GM12878 (cell line): ENCODE measurements at regions not wholly inside any gene's neighbourhood (a gene's known extent, or its start where the extent isn't known, plus 50 kb on each side); places are given as distances from the start of the nearest gene placed in this dataset.

Experiments
- ATAC-seq: fragments of 200-7000 bp; cut with Tn5 transposase; 3 replicates; pipeline ENCODE4 v1.9.1; 2020; ENCODE audit warnings: mild to moderate bottlenecking, moderate library complexity
- BruUV-seq: library from RNA; stranded (reverse); fragments of 400-500 nt; replicated peaks from 2 replicates; lab custom pipeline; 2021; lab: Mats Ljungman, UMichigan
- CTCF ChIA-PET: fragments of 300-600 bp; sonication (Branson Sonifier 250); formaldehyde crosslinking; extraction: SDS; loops from one replicate; lab custom pipeline; 2021; ENCODE audit warnings: inconsistent platforms; lab: Yijun Ruan, JAX
- POLR2A ChIA-PET: fragments of 350-600 bp; formaldehyde crosslinking; extraction: SDS; loops from one replicate; lab custom pipeline; 2021; ENCODE audit warnings: inconsistent platforms; lab: Charles Lee
- RAD21 ChIA-PET: fragments of 300-600 bp; sonication (Branson Sonifier 250); formaldehyde crosslinking; loops from one replicate; lab custom pipeline; 2023; ENCODE audit warnings: antibody characterized with exemption; ENCODE audit not compliant: unreplicated experiment; lab: Charles Lee
- SMC1A ChIA-PET: fragments of 300-600 bp; sonication (Branson Sonifier 250); formaldehyde crosslinking; loops from one replicate; lab custom pipeline; 2023; ENCODE audit not compliant: unreplicated experiment, uncharacterized antibody; lab: Charles Lee
- DNase-seq: peaks from one replicate; pipeline ENCODE4 v3.0.0-alpha.2; 2011; ENCODE audit warnings: low read depth, low spot score
- FAIRE-seq: peaks from 3 replicates; lab custom pipeline; 2011; peaks lifted over from hg19 to GRCh38; lab: Jason Lieb, UNC
- H2AFZ ChIP-seq: 2 replicates; pipeline ENCODE4 v1.6.0; 2011; ENCODE audit warnings: low read depth, low read length, control low read depth; ENCODE audit not compliant: control insufficient read depth
- H3K27ac ChIP-seq: 2 replicates; pipeline ENCODE4 v1.5.1; 2011; ENCODE audit warnings: control low read depth; ENCODE audit not compliant: control insufficient read depth, insufficient read depth
- H3K27me3 ChIP-seq, 2 experiments: replicated peaks in 1 of 2; 2 replicates each; pipeline versions ENCODE4 v1.6.0 to v1.6.1; 2011; ENCODE audit warnings: low read length in 1 of 2; ENCODE audit not compliant: control insufficient read depth in 2 of 2, insufficient read depth in 2 of 2
- H3K36me3 ChIP-seq, 2 experiments: 2 replicates each; pipeline ENCODE4 v1.5.1; 2011; ENCODE audit warnings: low read length in 1 of 2; ENCODE audit not compliant: control insufficient read depth in 2 of 2, insufficient read depth in 2 of 2
- H3K4me1 ChIP-seq: 2 replicates; pipeline ENCODE4 v1.6.1; 2011; ENCODE audit warnings: mild to moderate bottlenecking, low read length, moderate library complexity, mixed read lengths; ENCODE audit not compliant: control insufficient read depth, insufficient read depth
- H3K4me2 ChIP-seq: 2 replicates; pipeline ENCODE4 v1.6.0; 2011; ENCODE audit warnings: control low read depth; ENCODE audit not compliant: control insufficient read depth, insufficient read depth
- H3K4me3 ChIP-seq: fragments of 200-600 bp; sonication (generic); 2 replicates; pipeline ENCODE4 v1.5.1; 2016
- H3K79me2 ChIP-seq: 2 replicates; pipeline ENCODE4 v1.6.0; 2011; ENCODE audit warnings: low read length; ENCODE audit not compliant: control insufficient read depth, insufficient read depth
- H3K9ac ChIP-seq: 2 replicates; pipeline ENCODE4 v1.8.0; 2011; ENCODE audit warnings: low read length, control low read depth, mixed read lengths; ENCODE audit not compliant: control insufficient read depth, insufficient read depth
- H3K9me3 ChIP-seq: replicated peaks from 3 replicates; pipeline ENCODE4 v1.5.1; 2011; ENCODE audit warnings: mild to moderate bottlenecking, low read length; ENCODE audit not compliant: control insufficient read depth, insufficient read depth
- H4K20me1 ChIP-seq: 2 replicates; pipeline ENCODE4 v1.6.0; 2011; ENCODE audit not compliant: control insufficient read depth, insufficient read depth
- BMI1 ChIP-seq: fragments of 450-650 bp; IDR thresholded peaks from 2 replicates; pipeline ENCODE4 v1.6.1; 2016; ENCODE audit warnings: mild to moderate bottlenecking, moderate library complexity, borderline replicate concordance
- CBX5 ChIP-seq: sonication (generic); IDR thresholded peaks from 2 replicates; pipeline ENCODE4 v1.6.1; 2016; ENCODE audit warnings: low read depth, moderate library complexity, mild to moderate bottlenecking, inconsistent platforms
- FOXM1 ChIP-seq: IDR thresholded peaks from 2 replicates; pipeline ENCODE4 v1.6.1; 2012; ENCODE audit warnings: low read depth, mild to moderate bottlenecking, inconsistent platforms, low read length, moderate library complexity
- GABPA ChIP-seq: IDR thresholded peaks from 2 replicates; pipeline ENCODE4 v1.6.1; 2014; ENCODE audit warnings: antibody characterized with exemption, low read depth, mild to moderate bottlenecking, inconsistent platforms
- HDAC2 ChIP-seq: fragments of 200-600 bp; sonication (generic); IDR thresholded peaks from 2 replicates; pipeline ENCODE4 v1.6.1; 2017
- HDGF ChIP-seq: fragments of 450-650 bp; IDR thresholded peaks from 2 replicates; pipeline ENCODE4 v1.6.1; 2016; ENCODE audit warnings: antibody characterized with exemption
- KAT2A ChIP-seq: conservative IDR thresholded peaks from 2 replicates; pipeline ENCODE4 v1.6.1; 2011; ENCODE audit warnings: low read depth, low read length; ENCODE audit not compliant: control insufficient read depth
- LARP7 ChIP-seq: fragments of 450-650 bp; IDR thresholded peaks from 2 replicates; pipeline ENCODE4 v1.6.1; 2017; ENCODE audit warnings: mild to moderate bottlenecking
- PAX5 ChIP-seq: IDR thresholded peaks from 2 replicates; pipeline ENCODE4 v1.6.1; 2011; ENCODE audit warnings: low read depth, low read length, borderline replicate concordance
- POLR2A ChIP-seq: IDR thresholded peaks from 2 replicates; pipeline ENCODE4 v1.6.1; 2011; ENCODE audit warnings: low read depth, mild to moderate bottlenecking, low read length
- SMAD1 ChIP-seq: fragments of 450-650 bp; IDR thresholded peaks from 2 replicates; pipeline ENCODE4 v1.6.1; 2018; ENCODE audit warnings: mild to moderate bottlenecking, low read depth; ENCODE audit not compliant: partially characterized antibody
- STAT3 ChIP-seq: IDR thresholded peaks from 2 replicates; pipeline ENCODE4 v1.6.1; 2011; ENCODE audit warnings: low read depth, low read length, improper control_type of control experiment
- ZBED1 ChIP-seq: IDR thresholded peaks from 2 replicates; pipeline ENCODE4 v1.6.1; 2016; ENCODE audit warnings: borderline replicate concordance
- ZNF274 ChIP-seq: IDR thresholded peaks from one replicate; pipeline ENCODE4 v1.8.0; 2011; ENCODE audit not compliant: insufficient read length, insufficient read depth
- WGBS: methylation state at CpG from one replicate; pipeline ENCODE4 v1.1.6; 2016; ENCODE audit warnings: low lambda C conversion rate; ENCODE audit not compliant: insufficient replicate concordance, insufficient coverage; ENCODE audit errors: missing lambda C conversion rate; 5-methylcytosine and 5-hydroxymethylcytosine counted together
- in situ Hi-C: fragments of 300-500 bp; cut with MboI; formaldehyde crosslinking; loops from 9 replicates; pipeline ENCODE4 v1.14.3; 2018; ENCODE audit warnings: mixed read lengths
- intact Hi-C: fragments of 100-400 bp; cut with micrococcal nuclease; formaldehyde crosslinking; loops from one replicate; pipeline ENCODE4 v1.14.2; 2022; ENCODE audit not compliant: unreplicated experiment
- TF ChIP-seq, protein P1 (sequence below): fragments of 450-650 bp; formaldehyde crosslinking; IDR thresholded peaks from 2 replicates; pipeline ENCODE4 v1.4.0; 2020; ENCODE audit warnings: mild to moderate bottlenecking, moderate library complexity
- TF ChIP-seq, protein P2 (sequence below): fragments of 450-650 bp; IDR thresholded peaks from 2 replicates; pipeline ENCODE4 v1.6.1; 2017; ENCODE audit warnings: mild to moderate bottlenecking
- TF ChIP-seq, protein P3 (sequence below): fragments of 450-650 bp; formaldehyde crosslinking; IDR thresholded peaks from 2 replicates; pipeline ENCODE4 v1.4.0; 2022; ENCODE audit warnings: mild to moderate bottlenecking, moderate library complexity

DNA sequence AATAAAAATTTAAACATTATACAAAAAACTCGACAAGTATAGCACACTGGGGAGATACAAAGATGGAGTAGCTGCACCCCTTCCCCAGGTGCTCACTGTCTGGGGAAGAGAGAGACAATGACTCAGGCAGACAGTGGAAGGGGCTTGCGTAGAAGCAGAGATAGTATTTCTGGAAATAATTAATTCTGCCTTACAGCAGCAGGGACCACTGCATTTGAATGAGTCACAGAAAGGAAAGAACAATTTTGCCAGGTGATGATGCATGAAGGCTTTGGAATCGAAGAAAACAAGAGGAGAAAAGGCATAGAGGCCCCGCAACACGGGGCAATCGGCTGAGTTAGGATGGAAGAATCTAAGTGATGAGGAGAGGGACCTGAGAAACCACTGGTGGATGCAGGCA, 447.4 kb downstream of the EFNB2 start (continued):
- TF ChIP-seq, protein P1, sequence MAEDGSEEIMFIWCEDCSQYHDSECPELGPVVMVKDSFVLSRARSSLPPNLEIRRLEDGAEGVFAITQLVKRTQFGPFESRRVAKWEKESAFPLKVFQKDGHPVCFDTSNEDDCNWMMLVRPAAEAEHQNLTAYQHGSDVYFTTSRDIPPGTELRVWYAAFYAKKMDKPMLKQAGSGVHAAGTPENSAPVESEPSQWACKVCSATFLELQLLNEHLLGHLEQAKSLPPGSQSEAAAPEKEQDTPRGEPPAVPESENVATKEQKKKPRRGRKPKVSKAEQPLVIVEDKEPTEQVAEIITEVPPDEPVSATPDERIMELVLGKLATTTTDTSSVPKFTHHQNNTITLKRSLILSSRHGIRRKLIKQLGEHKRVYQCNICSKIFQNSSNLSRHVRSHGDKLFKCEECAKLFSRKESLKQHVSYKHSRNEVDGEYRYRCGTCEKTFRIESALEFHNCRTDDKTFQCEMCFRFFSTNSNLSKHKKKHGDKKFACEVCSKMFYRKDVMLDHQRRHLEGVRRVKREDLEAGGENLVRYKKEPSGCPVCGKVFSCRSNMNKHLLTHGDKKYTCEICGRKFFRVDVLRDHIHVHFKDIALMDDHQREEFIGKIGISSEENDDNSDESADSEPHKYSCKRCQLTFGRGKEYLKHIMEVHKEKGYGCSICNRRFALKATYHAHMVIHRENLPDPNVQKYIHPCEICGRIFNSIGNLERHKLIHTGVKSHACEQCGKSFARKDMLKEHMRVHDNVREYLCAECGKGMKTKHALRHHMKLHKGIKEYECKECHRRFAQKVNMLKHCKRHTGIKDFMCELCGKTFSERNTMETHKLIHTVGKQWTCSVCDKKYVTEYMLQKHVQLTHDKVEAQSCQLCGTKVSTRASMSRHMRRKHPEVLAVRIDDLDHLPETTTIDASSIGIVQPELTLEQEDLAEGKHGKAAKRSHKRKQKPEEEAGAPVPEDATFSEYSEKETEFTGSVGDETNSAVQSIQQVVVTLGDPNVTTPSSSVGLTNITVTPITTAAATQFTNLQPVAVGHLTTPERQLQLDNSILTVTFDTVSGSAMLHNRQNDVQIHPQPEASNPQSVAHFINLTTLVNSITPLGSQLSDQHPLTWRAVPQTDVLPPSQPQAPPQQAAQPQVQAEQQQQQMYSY (CRISPR knock-in tag), result no peak
- no peak for TF ChIP-seq SMAD1
- TF ChIP-seq, protein P2, sequence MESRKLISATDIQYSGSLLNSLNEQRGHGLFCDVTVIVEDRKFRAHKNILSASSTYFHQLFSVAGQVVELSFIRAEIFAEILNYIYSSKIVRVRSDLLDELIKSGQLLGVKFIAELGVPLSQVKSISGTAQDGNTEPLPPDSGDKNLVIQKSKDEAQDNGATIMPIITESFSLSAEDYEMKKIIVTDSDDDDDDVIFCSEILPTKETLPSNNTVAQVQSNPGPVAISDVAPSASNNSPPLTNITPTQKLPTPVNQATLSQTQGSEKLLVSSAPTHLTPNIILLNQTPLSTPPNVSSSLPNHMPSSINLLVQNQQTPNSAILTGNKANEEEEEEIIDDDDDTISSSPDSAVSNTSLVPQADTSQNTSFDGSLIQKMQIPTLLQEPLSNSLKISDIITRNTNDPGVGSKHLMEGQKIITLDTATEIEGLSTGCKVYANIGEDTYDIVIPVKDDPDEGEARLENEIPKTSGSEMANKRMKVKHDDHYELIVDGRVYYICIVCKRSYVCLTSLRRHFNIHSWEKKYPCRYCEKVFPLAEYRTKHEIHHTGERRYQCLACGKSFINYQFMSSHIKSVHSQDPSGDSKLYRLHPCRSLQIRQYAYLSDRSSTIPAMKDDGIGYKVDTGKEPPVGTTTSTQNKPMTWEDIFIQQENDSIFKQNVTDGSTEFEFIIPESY, result no peak
- no peak for TF ChIP-seq PAX5
- TF ChIP-seq HDAC2, result no peak

DNA sequence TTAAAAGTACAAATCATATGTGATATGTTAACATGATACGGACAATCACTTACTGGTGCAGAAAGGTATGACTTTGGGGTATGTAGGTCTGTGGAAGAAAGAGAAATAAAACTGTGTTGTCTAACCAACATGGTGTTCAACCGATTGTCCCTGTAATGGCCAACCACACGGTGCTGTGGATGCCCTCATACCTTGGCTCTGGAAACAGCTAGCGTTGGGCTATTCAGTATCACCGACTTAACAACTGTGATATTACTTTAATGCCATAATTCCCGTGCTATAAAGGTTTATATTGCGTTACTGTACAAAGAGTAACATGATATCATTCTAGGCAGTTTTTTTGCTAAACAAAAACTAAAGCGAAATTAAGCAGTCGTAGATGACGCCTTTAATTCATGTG, 448.3 kb downstream of the EFNB2 start:
- Histone ChIP-seq H4K20me1 (no peaks in the 10 kb centered on the region), H3K4me1 (no peaks in the 10 kb centered on the region), H3K4me2 (no peak overlapping the region), H3K27me3 (no peaks in the 10 kb centered on the region), H3K79me2 (no peaks in the 10 kb centered on the region), H3K9me3 (no peaks in the 10 kb centered on the region), H3K4me3 (no peak overlapping the region), H3K36me3 (no peaks in the 10 kb centered on the region), H3K9ac (no peak overlapping the region), H3K27ac (no peak overlapping the region), H2AFZ (no peak overlapping the region)
- no peak for ATAC-seq
- ChIA-PET SMC1A (no interaction called here), CTCF (no interaction called here), POLR2A (no interaction called here), RAD21 (no interaction called here)
- FAIRE-seq, result no peak
- in situ Hi-C loops, result no loop called here
- 37% methylated on average over 10 of the region's 10 CpGs for whole genome bisulfite sequencing
- DNase-seq, result no peak
- intact Hi-C loops, result no loop called here
- no TSS peak for BruUV-seq
- TF ChIP-seq KAT2A (no peak), BMI1 (no peak), ZNF274 (no peak), ZBED1 (no peak), FOXM1 (no peak), CBX5 (no peak), LARP7 (no peak), HDGF (no peak), GABPA (no peak), POLR2A (no peak), STAT3 (no peak)
- TF ChIP-seq, protein P3, sequence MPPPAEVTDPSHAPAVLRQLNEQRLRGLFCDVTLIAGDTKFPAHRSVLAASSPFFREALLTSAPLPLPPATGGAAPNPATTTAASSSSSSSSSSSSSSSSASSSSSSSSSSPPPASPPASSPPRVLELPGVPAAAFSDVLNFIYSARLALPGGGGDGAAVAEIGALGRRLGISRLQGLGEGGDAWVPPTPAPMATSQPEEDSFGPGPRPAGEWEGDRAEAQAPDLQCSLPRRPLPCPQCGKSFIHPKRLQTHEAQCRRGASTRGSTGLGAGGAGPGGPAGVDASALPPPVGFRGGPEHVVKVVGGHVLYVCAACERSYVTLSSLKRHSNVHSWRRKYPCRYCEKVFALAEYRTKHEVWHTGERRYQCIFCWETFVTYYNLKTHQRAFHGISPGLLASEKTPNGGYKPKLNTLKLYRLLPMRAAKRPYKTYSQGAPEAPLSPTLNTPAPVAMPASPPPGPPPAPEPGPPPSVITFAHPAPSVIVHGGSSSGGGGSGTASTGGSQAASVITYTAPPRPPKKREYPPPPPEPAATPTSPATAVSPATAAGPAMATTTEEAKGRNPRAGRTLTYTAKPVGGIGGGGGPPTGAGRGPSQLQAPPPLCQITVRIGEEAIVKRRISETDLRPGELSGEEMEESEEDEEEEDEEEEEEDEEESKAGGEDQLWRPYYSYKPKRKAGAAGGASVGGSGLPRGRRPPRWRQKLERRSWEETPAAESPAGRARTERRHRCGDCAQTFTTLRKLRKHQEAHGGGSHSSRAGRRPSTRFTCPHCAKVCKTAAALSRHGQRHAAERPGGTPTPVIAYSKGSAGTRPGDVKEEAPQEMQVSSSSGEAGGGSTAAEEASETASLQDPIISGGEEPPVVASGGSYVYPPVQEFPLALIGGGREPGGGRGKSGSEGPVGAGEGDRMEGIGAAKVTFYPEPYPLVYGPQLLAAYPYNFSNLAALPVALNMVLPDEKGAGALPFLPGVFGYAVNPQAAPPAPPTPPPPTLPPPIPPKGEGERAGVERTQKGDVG (CRISPR knock-in tag), result no peak
